ENCODE measurements at regions not wholly inside any gene's neighbourhood (a gene's known extent, or its start where the extent isn't known, plus 50 kb on each side); places are given as distances from the start of the nearest gene placed in this dataset.

GRCh38 chr1:83741348-83741747 lies 257.6 kb downstream of the TTLL7 start:
- TF ChIP-seq POLR2A (IDR thresholded peaks at IDR 0.05) (no peak), CTCF (IDR thresholded peaks at IDR 0.05) (no peak)
- H3K4me3 ChIP-seq, result no peak overlapping the region
- no peak for DNase-seq
- H3K27ac ChIP-seq, result no peak overlapping the region
- no peaks in the 10 kb centered on the region for H3K27me3 ChIP-seq
- H3K9me3 ChIP-seq, result no peaks in the 10 kb centered on the region
- no peaks in the 10 kb centered on the region for H3K4me1 ChIP-seq
- H3K36me3 ChIP-seq, result no peaks in the 10 kb centered on the region
- intact Hi-C loops (cut with DNase I; ENCODE audit: low total_unique reads), result no loop called here

- Histone ChIP-seq H3K27ac (no peak overlapping the region), H3K4me1 (no peaks in the 10 kb centered on the region), H3K36me3 (no peaks in the 10 kb centered on the region), H3K27me3 (no peaks in the 10 kb centered on the region), H3K4me3 (no peak overlapping the region), H3K9me3 (no peaks in the 10 kb centered on the region)
- intact Hi-C loops (cut with DNase I; ENCODE audit: low total_unique reads), result no loop called here
- no peak for DNase-seq
- TF ChIP-seq POLR2A (IDR thresholded peaks at IDR 0.05) (no peak), CTCF (IDR thresholded peaks at IDR 0.05) (no peak)
Measured at GRCh38 chr1:83735526-83735925, 263.4 kb downstream of the TTLL7 start.

- Histone ChIP-seq H3K36me3 (no peaks in the 10 kb centered on the region), H3K9me3 (no peaks in the 10 kb centered on the region), H3K27ac (no peak overlapping the region), H3K4me3 (no peak overlapping the region), H3K27me3 (no peaks in the 10 kb centered on the region), H3K4me1 (no peaks in the 10 kb centered on the region)
- intact Hi-C loops (cut with DNase I; ENCODE audit: low total_unique reads), result no loop called here
- TF ChIP-seq CTCF (IDR thresholded peaks at IDR 0.05), result no peak
- no peak for TF ChIP-seq POLR2A (IDR thresholded peaks at IDR 0.05)
- DNase-seq, result no peak
Measured at GRCh38 chr1:83734420-83734819, 264.5 kb downstream of the TTLL7 start.

GRCh38 chr1:83725735-83726360 lies 273.1 kb downstream of the TTLL7 start:
- no peak overlapping the region for H3K27ac ChIP-seq
- intact Hi-C loops (cut with DNase I; ENCODE audit: low total_unique reads), result no loop called here
- no peaks in the 10 kb centered on the region for H3K4me1 ChIP-seq
- H3K36me3 ChIP-seq, result no peaks in the 10 kb centered on the region
- no peak overlapping the region for H3K4me3 ChIP-seq
- TF ChIP-seq POLR2A (IDR thresholded peaks at IDR 0.05) (no peak), CTCF (IDR thresholded peaks at IDR 0.05) (no peak)
- no peaks in the 10 kb centered on the region for H3K27me3 ChIP-seq
- no peak for DNase-seq
- H3K9me3 ChIP-seq, result no peaks in the 10 kb centered on the region

GRCh38 chr1:83718338-83718737 lies 280.6 kb downstream of the TTLL7 start:
- Histone ChIP-seq H3K36me3 (no peaks in the 10 kb centered on the region), H3K27ac (no peak overlapping the region), H3K4me1 (no peaks in the 10 kb centered on the region), H3K4me3 (no peak overlapping the region), H3K9me3 (no peaks in the 10 kb centered on the region), H3K27me3 (no peaks in the 10 kb centered on the region)
- intact Hi-C loops (cut with DNase I; ENCODE audit: low total_unique reads), result no loop called here
- no peak for TF ChIP-seq CTCF (IDR thresholded peaks at IDR 0.05)
- DNase-seq, result no peak

Measured in uterus (tissue), 3 donors.